ACHN (cell line): ENCODE measurements at regions not wholly inside any gene's neighbourhood (a gene's known extent, or its start where the extent isn't known, plus 50 kb on each side); places are given as distances from the start of the nearest gene placed in this dataset.

Source experiments
- DNase-seq: peaks from one replicate; pipeline ENCODE4 v3.0.0-alpha.2; 2015
- in situ Hi-C: cut with HindIII; loops from 2 replicates; pipeline ENCODE4 v1.10.0; 2017; ENCODE audit warnings: low sequenced_read_pairs, low pct_ligation_motif_present, low pct_unique_long_range_greater_than_20kb

- in situ Hi-C loops: no loop called here
- DNase-seq: no peak
Measured at GRCh38 chr12:38137716-38138115, 178.9 kb upstream of the ALG10B start.

- in situ Hi-C loops: no loop called here
- DNase-seq: peak; percentile 89
Measured at GRCh38 chr12:38138225-38139221, 178.1 kb upstream of the ALG10B start.

- in situ Hi-C loops: no loop called here
- no peak for DNase-seq
Measured at GRCh38 chr12:38139456-38139855, 177.1 kb upstream of the ALG10B start.

GRCh38 chr12:38141239-38141638 lies 175.3 kb upstream of the ALG10B start:
- in situ Hi-C loops: no loop called here
- no peak for DNase-seq

- in situ Hi-C loops: no loop called here
- no peak for DNase-seq
Measured at GRCh38 chr12:38141861-38142260, 174.7 kb upstream of the ALG10B start.

- in situ Hi-C loops: no loop called here
- DNase-seq: peak; percentile 40
Measured at GRCh38 chr12:38142974-38143373, 173.6 kb upstream of the ALG10B start.

- in situ Hi-C loops: no loop called here
- DNase-seq: no peak
Measured at GRCh38 chr12:38144049-38144448, 172.5 kb upstream of the ALG10B start.

- in situ Hi-C loops: no loop called here
- peak; percentile 89 for DNase-seq
Measured at GRCh38 chr12:38144601-38145436, 171.8 kb upstream of the ALG10B start.

GRCh38 chr12:38149395-38150073 lies 167.0 kb upstream of the ALG10B start:
- DNase-seq: peak; percentile 100
- in situ Hi-C loops: no loop called here

GRCh38 chr12:38151991-38152700 lies 164.4 kb upstream of the ALG10B start:
- in situ Hi-C loops: no loop called here
- no peak for DNase-seq

- no peak for DNase-seq
- in situ Hi-C loops: no loop called here
Measured at GRCh38 chr12:38152816-38153736, 163.5 kb upstream of the ALG10B start.

GRCh38 chr12:38153737-38154061 lies 162.9 kb upstream of the ALG10B start:
- in situ Hi-C loops: no loop called here
- DNase-seq: no peak

- DNase-seq: no peak
- in situ Hi-C loops: no loop called here
Measured at GRCh38 chr12:38154096-38155019, 162.2 kb upstream of the ALG10B start.

GRCh38 chr12:38155020-38155395 lies 161.6 kb upstream of the ALG10B start:
- DNase-seq: no peak
- in situ Hi-C loops: no loop called here

- no peak for DNase-seq
- in situ Hi-C loops: no loop called here
Measured at GRCh38 chr12:38155526-38156496, 160.8 kb upstream of the ALG10B start.
